Body of pancreas (tissue), 4 donors: ENCODE measurements at regions not wholly inside any gene's neighbourhood (a gene's known extent, or its start where the extent isn't known, plus 50 kb on each side); places are given as distances from the start of the nearest gene placed in this dataset.

ENCODE experiments used
- POLR2A ChIP-seq, 3 donors: fragments of 450-650 bp; IDR thresholded peaks; one replicate each; pipeline ENCODE4 v1.6.1; 2016; ENCODE audit warnings: antibody characterized with exemption in 3 of 3, mild to moderate bottlenecking in 2 of 3
- TF ChIP-seq, protein P1 (sequence below), 7 experiments: fragments of 450-650 bp in 4 of 7; fragments of 200-600 bp in 3 of 7; sonication (generic) in 3 of 7; IDR thresholded peaks; one replicate each; pipeline ENCODE4 v1.5.1; 2016 to 2019; ENCODE audit warnings: antibody characterized with exemption in 7 of 7

DNA sequence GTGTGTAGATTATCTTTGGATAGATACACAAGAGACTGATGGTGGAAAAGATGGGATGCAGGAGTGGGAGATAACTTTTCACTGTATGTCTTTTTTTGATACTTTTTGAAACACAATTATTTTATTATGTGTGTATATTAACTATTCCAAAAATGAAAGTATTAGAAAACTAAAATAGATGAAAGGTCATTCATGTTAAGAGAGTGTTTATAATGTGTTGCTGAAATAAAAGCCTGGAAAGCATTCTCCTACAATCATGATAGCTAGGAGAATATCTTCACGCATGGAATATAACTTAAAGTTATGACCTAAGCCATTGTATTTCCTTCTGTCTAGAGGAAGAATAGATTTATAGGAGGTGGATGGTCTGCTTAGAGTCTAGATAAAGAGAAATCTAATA lies 154.8 kb upstream of the MAST4 start:
- TF ChIP-seq, protein P1, sequence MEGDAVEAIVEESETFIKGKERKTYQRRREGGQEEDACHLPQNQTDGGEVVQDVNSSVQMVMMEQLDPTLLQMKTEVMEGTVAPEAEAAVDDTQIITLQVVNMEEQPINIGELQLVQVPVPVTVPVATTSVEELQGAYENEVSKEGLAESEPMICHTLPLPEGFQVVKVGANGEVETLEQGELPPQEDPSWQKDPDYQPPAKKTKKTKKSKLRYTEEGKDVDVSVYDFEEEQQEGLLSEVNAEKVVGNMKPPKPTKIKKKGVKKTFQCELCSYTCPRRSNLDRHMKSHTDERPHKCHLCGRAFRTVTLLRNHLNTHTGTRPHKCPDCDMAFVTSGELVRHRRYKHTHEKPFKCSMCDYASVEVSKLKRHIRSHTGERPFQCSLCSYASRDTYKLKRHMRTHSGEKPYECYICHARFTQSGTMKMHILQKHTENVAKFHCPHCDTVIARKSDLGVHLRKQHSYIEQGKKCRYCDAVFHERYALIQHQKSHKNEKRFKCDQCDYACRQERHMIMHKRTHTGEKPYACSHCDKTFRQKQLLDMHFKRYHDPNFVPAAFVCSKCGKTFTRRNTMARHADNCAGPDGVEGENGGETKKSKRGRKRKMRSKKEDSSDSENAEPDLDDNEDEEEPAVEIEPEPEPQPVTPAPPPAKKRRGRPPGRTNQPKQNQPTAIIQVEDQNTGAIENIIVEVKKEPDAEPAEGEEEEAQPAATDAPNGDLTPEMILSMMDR (IDR thresholded peaks at IDR 0.05): no peak
- no peak for TF ChIP-seq POLR2A (IDR thresholded peaks at IDR 0.05)
